Right ventricle myocardium superior (tissue), 1 donor: ENCODE measurements at regions not wholly inside any gene's neighbourhood (a gene's known extent, or its start where the extent isn't known, plus 50 kb on each side); places are given as distances from the start of the nearest gene placed in this dataset.
"Not testable (repeated sequence)": the region's sequence is repeated elsewhere in the genome, so short reads cannot be mapped to it uniquely, and the experiment has no call there.

Experiments
- ATAC-seq: fragments of 200-7000 bp; cut with Tn5 transposase; one replicate; pipeline ENCODE4 v1.9.1; 2020; ENCODE audit warnings: mild to moderate bottlenecking; ENCODE audit not compliant: poor library complexity
- DNase-seq: peaks from one replicate; pipeline ENCODE4 v3.0.0-alpha.2; 2020
- intact Hi-C: fragments of 100-400 bp; cut with DNase I; formaldehyde crosslinking; loops from one replicate; pipeline ENCODE4 v1.11.2; 2022
- donor health status: DM: no; HTN: yes; CAD: no; lungs with severe emphysema.

GRCh38 chr5:120808135-120808534 is 344.0 kb downstream of the PRR16 start:
- intact Hi-C loops, result loop anchor here (10.0 kb wide), 1 partner anchor 863 kb away; no protein-coding TSS in a partner anchor
- DNase-seq, result no peak
- ATAC-seq, result no peak

GRCh38 chr5:120808606-120809005 is 344.5 kb downstream of the PRR16 start:
- DNase-seq (no peak), ATAC-seq (no peak)
- intact Hi-C loops, result loop anchor here (10.0 kb wide), 1 partner anchor 864 kb away; no protein-coding TSS in a partner anchor

GRCh38 chr5:120813551-120813950 is 349.5 kb downstream of the PRR16 start:
- intact Hi-C loops, result no loop called here

GRCh38 chr5:120817044-120817985 is 353.2 kb downstream of the PRR16 start:
- ATAC-seq (no peak), DNase-seq (no peak)
- intact Hi-C loops, result no loop called here

More at GRCh38 chr5:120813551-120813950, 349.5 kb downstream of the PRR16 start:
- ATAC-seq (no peak), DNase-seq (no peak)

GRCh38 chr5:120818128-120818527 is 354.0 kb downstream of the PRR16 start:
- intact Hi-C loops, result no loop called here
- DNase-seq (no peak), ATAC-seq (no peak)

- intact Hi-C loops, result no loop called here
- DNase-seq (no peak), ATAC-seq (no peak)
Measured at GRCh38 chr5:120823328-120823727, 359.2 kb downstream of the PRR16 start.

- ATAC-seq, DNase-seq, intact Hi-C loops: not testable (repeated sequence)
Measured at GRCh38 chr5:120831646-120832045, 367.5 kb downstream of the PRR16 start.

- intact Hi-C loops, result no loop called here
- DNase-seq (no peak), ATAC-seq (no peak)
Measured at GRCh38 chr5:120841830-120842229, 377.7 kb downstream of the PRR16 start.

GRCh38 chr5:120843390-120843980 is 379.4 kb downstream of the PRR16 start:
- intact Hi-C loops, result no loop called here
- DNase-seq (no peak), ATAC-seq (no peak)

GRCh38 chr5:120848883-120849282 is 384.8 kb downstream of the PRR16 start:
- ATAC-seq (no peak), DNase-seq (no peak)
- intact Hi-C loops, result no loop called here

- DNase-seq (no peak), ATAC-seq (no peak)
- intact Hi-C loops, result no loop called here
Measured at GRCh38 chr5:120852222-120852860, 388.2 kb downstream of the PRR16 start.

GRCh38 chr5:120866997-120867396 is 402.9 kb downstream of the PRR16 start:
- ATAC-seq, result no peak
- intact Hi-C loops, result no loop called here
- no peak for DNase-seq

- no peak for ATAC-seq
- DNase-seq, result no peak
- intact Hi-C loops, result no loop called here
Measured at GRCh38 chr5:120869831-120870230, 405.7 kb downstream of the PRR16 start.

GRCh38 chr5:120872297-120872696 is 408.2 kb downstream of the PRR16 start:
- DNase-seq, result no peak
- no peak for ATAC-seq
- intact Hi-C loops, result no loop called here

- ATAC-seq (no peak), DNase-seq (no peak)
- intact Hi-C loops, result no loop called here
Measured at GRCh38 chr5:120873083-120873482, 409.0 kb downstream of the PRR16 start.

- DNase-seq, result no peak
- intact Hi-C loops, result no loop called here
- no peak for ATAC-seq
Measured at GRCh38 chr5:120874081-120874862, 410.2 kb downstream of the PRR16 start.

- intact Hi-C loops, result no loop called here
- ATAC-seq (no peak), DNase-seq (no peak)
Measured at GRCh38 chr5:120882038-120882775, 418.1 kb downstream of the PRR16 start.

- DNase-seq, result no peak
- ATAC-seq, result no peak
- intact Hi-C loops, result no loop called here
Measured at GRCh38 chr5:120886351-120886860, 422.3 kb downstream of the PRR16 start.
